ENCODE measurements at regions not wholly inside any gene's neighbourhood (a gene's known extent, or its start where the extent isn't known, plus 50 kb on each side); places are given as distances from the start of the nearest gene placed in this dataset.
"Not testable (repeated sequence)": the region's sequence is repeated elsewhere in the genome, so short reads cannot be mapped to it uniquely, and the experiment has no call there.

- not testable (repeated sequence) for DNase-seq (ENCODE audit: low read depth in 2 of 2)
These were observed 217.6 kb upstream of the ISL1 start for GRCh38 chr5:51165621-51166020.

GRCh38 chr5:51172903-51173626 is 210.2 kb upstream of the ISL1 start:
- DNase-seq (ENCODE audit: low read depth in 2 of 2), result no peak

GRCh38 chr5:51181208-51181894 is 201.9 kb upstream of the ISL1 start:
- DNase-seq (ENCODE audit: low read depth in 2 of 2), result no peak

- DNase-seq (ENCODE audit: low read depth in 2 of 2), result no peak
These were observed 197.4 kb upstream of the ISL1 start for GRCh38 chr5:51185850-51186329.

DNA sequence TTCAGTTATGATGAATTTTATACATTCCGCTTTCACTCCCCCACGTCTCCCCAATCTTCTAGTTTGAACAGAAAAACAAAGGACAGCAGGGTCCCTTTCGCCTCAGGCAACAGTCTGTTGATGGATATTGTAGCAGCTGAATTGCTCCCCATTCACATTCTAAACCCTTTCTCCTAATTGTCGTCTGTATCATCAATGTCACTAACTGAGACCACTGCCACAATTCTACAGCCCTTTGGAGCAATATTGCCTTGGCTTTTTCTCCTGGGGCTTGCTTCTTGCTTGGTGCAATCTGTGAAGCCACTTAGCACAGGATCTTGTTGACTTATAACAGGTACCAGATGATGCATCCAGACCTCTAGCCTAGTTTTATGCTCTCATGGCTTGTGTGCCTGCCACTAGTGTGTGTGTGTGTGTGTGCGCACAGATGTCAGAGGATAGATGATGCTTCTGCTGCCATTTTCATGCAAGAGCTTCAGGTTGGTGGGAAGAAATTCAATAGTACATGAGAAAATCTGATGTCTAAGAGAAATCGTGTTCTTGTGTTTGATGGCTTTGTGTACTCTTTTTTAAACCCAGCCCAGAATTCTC is 195.2 kb upstream of the ISL1 start:
- DNase-seq (ENCODE audit: low read depth in 2 of 2), result no peak

DNA sequence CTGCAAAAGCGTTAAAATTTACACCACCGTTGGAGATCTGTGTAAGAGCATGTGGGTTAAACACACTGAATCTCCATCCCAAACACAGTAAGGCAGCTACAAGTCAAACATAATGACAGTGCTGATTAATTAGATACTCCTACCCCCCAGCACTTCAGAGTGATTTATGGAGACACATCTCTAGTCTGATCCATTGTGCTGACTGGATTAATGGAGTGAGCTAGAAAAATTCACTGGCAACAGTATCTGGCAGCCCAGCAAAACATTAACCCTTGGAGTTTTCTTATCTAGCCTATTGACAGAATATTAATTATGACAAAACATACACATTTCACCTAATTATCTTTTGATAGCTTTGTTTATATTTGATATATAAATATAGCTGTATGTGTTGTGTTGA is 188.6 kb upstream of the ISL1 start:
- DNase-seq (ENCODE audit: low read depth in 2 of 2), result no peak

DNA sequence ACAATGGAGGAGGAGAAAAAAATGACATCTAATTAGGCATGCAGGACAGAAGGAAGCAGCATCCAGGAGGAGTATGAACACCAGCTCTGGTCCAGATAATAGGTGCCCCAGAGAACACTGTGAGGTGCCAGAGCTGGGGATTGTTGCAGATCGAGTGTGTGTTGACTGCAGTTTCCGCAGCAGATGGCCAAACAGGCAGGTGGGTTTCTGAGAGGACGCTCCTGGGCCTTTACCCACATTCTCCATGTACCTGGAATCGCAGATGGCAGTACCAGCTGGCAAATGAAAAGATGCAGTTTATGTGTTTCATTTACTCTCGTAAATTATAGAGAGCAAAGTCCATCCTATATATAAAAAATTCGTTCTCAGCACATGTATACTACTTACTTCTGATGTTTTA is 182.2 kb upstream of the ISL1 start:
- no peak for DNase-seq (ENCODE audit: low read depth in 2 of 2)

DNA sequence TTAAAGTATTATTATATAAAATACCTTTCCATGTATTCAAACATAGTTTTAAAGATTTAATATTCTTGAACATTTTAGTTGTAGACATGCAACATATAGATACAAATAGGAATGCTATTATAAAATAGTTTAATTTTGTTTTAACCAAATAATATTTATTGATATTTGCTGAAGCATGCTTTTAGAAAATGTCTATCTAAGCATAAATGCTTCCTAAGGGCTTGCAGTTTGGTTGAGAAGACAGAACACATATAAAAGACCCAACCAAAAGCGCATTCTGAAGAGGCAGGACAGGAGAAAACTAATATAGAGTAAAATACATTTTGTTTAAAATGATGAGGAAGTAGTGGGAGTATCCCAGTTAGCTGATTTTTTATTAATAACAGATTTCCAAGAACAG is 181.5 kb upstream of the ISL1 start:
- DNase-seq (ENCODE audit: low read depth in 2 of 2), result no peak

DNA sequence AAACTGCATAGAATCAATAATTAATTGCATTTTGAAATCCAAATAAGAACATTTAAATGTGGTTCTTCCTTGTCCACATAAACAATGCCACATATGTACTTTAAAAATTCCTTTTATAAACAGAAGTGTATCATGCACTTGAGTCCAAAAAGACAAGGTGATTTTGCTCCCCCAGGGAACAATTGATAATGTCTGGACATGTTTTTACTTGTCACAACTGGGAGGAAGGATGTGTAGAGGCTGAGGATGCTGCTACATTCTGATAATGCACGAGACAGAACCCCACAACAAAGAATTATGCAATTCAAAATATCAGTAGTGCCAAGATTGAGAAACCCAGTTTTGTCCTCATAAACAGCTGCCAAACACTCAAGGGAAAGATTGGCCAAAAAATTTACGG is 181.1 kb upstream of the ISL1 start:
- DNase-seq (ENCODE audit: low read depth in 2 of 2), result no peak

DNA sequence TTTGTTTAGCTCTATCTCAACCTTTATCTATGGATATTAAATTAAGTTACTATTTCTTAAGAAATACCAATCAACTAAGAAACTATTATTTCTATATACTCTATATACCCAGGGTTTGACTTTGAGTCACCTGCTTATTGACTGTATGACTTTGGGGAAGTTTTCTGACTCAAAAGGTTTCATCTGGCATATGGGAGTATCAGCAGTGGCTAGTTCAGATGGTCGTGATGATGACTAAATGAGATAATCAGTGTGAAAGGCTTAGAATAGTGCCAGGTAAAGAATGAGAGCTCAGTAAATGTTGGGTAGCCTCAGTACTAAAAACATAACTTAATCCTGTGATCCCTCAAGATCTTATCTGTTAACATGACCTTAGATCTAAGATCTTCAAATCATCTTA is 179.7 kb upstream of the ISL1 start:
- DNase-seq (ENCODE audit: low read depth in 2 of 2), result no peak

DNA sequence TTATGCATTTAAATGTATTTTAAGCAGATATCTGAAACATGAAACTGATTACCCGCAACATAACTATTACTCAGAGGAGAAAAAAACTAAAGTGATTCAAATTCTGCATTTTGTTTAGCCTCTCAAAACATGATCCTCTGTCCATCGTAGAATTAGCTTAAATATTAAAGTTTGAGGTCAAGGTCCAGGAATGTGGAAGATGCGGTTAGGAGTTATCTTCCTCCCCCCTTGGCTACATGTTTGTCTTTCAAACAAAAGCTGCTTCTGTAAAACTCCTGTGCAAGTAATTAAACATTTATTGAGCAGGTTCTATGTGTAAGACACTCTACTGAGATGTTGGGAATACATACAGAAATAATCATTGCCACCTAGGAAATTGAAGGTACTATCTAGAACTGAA is 175.0 kb upstream of the ISL1 start:
- DNase-seq (ENCODE audit: low read depth in 2 of 2), result no peak

- no peak for DNase-seq (ENCODE audit: low read depth in 2 of 2)
These were observed 168.5 kb upstream of the ISL1 start for GRCh38 chr5:51214746-51215145.

GRCh38 chr5:51225789-51226742 is 157.2 kb upstream of the ISL1 start:
- DNase-seq (ENCODE audit: low read depth in 2 of 2), result no peak

DNA sequence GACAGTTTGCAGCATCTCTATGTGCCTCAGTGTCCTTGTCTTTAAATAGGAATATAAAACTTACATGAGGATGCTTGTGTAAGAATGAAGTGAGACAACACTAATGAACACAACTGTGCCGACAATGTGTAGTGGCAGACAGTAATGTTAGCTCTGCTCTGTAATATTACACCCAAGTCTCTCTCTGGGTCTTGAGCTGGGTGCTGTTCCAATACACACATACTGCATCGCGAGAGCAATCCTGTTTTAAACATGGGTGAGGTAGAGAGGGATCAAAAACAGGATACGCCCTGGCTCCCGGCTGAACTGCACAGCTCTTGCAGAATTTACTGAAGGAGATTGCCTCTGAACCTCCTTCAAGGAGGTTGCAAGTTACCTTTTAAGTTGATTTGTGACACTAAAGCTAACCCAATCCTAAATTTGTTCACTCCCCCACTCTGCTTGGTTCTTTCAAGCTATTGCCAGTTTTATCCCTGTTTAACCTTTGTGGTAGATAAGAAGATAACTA is 155.2 kb upstream of the ISL1 start:
- DNase-seq (ENCODE audit: low read depth in 2 of 2), result no peak

GRCh38 chr5:51230336-51230735 is 152.9 kb upstream of the ISL1 start:
- no peak for DNase-seq (ENCODE audit: low read depth in 2 of 2)

- no peak for DNase-seq (ENCODE audit: low read depth in 2 of 2)
These were observed 140.8 kb upstream of the ISL1 start for GRCh38 chr5:51242456-51242855.

DNA sequence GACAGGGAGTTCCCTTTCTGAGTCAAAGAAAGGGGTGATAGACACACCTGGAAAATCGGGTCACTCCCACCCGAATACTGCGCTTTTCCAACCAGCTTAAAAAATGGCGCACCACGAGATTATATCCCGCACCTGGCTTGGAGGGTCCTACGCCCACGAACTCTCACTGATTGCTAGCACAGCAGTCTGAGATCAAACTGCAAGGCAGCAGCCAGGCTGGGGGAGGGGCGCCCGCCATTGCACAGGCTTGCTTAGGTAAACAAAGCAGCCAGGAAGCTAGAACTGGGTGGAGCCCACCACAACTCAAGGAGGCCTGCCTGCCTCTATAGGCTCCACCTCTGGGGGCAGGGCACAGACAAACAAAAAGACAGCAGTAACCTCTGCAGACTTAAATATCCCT is 132.3 kb upstream of the ISL1 start:
- not testable (repeated sequence) for DNase-seq (ENCODE audit: low read depth in 2 of 2)

DNA sequence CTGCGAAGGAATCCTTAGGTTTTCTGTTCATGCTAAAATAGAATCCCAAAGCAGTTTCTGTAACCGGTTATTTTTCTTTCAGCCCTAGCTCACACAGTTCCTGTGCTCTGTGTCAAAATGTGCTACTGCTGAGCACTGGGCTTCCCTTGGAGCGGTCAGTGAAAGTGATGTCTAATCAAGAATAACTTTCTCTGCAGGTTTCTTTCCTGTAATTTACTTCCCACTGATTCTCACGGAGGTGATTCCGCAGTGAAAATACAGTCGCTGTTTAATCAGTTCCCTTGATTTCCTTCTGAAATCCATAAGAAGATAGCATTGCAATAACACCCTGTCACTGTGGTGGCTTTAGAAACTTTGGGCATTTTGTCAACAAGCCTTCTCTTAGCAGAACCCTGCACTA is 112.0 kb upstream of the ISL1 start:
- DNase-seq (ENCODE audit: low read depth in 2 of 2), result no peak

- no peak for DNase-seq (ENCODE audit: low read depth in 2 of 2)
These were observed 110.2 kb upstream of the ISL1 start for GRCh38 chr5:51273021-51273420.

DNA sequence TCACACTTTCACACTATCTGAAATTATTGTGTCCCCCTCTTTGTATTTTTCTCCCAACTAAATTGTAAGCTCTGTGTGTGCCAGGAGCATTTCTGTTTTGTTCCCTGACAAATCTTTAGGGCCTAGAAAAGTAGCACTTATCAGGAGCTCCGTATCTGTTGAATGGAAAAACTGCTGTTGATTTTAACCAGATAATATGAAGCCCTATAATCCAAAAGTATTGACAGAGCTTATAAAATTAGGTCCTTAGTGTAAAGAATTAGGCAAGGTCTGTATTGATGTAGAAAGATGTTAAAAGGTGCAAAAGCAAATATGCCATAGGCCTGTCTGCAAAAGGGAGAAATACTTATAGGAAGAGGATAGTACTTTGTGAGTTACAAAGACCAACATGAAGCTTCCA is 109.4 kb upstream of the ISL1 start:
- no peak for DNase-seq (ENCODE audit: low read depth in 2 of 2)

GRCh38 chr5:51275428-51275827 is 107.8 kb upstream of the ISL1 start:
- DNase-seq (ENCODE audit: low read depth in 2 of 2), result no peak

- no peak for DNase-seq (ENCODE audit: low read depth in 2 of 2)
These were observed 107.0 kb upstream of the ISL1 start for GRCh38 chr5:51276250-51276649.

All from fibroblast of skin of left quadriceps (primary cell).